Mammary epithelial cell (primary cell): ENCODE measurements at regions not wholly inside any gene's neighbourhood (a gene's known extent, or its start where the extent isn't known, plus 50 kb on each side); places are given as distances from the start of the nearest gene placed in this dataset.

ENCODE experiments used
- EZH2 ChIP-seq: IDR thresholded peaks from 2 replicates; pipeline ENCODE4 v1.6.1; 2012; ENCODE audit warnings: low read length, inconsistent platforms, borderline replicate concordance
- TF ChIP-seq, protein P1 (sequence below), 2 donors: IDR thresholded peaks in 1 of 2; conservative IDR thresholded peaks in 1 of 2; 2 replicates each; pipeline ENCODE4 v1.5.1; 2011 to 2012; ENCODE audit warnings: inconsistent platforms in 2 of 2, low read length in 2 of 2, mild to moderate bottlenecking in 2 of 2, control low read depth in 1 of 2, low read depth in 1 of 2; ENCODE audit not compliant: insufficient read depth in 1 of 2; ENCODE audit errors: extremely low read depth in 1 of 2

- TF ChIP-seq, protein P1, sequence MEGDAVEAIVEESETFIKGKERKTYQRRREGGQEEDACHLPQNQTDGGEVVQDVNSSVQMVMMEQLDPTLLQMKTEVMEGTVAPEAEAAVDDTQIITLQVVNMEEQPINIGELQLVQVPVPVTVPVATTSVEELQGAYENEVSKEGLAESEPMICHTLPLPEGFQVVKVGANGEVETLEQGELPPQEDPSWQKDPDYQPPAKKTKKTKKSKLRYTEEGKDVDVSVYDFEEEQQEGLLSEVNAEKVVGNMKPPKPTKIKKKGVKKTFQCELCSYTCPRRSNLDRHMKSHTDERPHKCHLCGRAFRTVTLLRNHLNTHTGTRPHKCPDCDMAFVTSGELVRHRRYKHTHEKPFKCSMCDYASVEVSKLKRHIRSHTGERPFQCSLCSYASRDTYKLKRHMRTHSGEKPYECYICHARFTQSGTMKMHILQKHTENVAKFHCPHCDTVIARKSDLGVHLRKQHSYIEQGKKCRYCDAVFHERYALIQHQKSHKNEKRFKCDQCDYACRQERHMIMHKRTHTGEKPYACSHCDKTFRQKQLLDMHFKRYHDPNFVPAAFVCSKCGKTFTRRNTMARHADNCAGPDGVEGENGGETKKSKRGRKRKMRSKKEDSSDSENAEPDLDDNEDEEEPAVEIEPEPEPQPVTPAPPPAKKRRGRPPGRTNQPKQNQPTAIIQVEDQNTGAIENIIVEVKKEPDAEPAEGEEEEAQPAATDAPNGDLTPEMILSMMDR (conservative IDR thresholded peaks at IDR 0.05 in 1 of 2, IDR thresholded peaks at IDR 0.05 in 1 of 2; ENCODE audit: extremely low read depth in 1 of 2, insufficient read depth in 1 of 2, low read depth in 1 of 2, low read length in 2 of 2) = no peak
- TF ChIP-seq EZH2 = no peak
Observed at GRCh38 chr16:86899151-86899550, 320.8 kb downstream of the FOXL1 start.
